ENCODE measurements at regions not wholly inside any gene's neighbourhood (a gene's known extent, or its start where the extent isn't known, plus 50 kb on each side); places are given as distances from the start of the nearest gene placed in this dataset.

DNA sequence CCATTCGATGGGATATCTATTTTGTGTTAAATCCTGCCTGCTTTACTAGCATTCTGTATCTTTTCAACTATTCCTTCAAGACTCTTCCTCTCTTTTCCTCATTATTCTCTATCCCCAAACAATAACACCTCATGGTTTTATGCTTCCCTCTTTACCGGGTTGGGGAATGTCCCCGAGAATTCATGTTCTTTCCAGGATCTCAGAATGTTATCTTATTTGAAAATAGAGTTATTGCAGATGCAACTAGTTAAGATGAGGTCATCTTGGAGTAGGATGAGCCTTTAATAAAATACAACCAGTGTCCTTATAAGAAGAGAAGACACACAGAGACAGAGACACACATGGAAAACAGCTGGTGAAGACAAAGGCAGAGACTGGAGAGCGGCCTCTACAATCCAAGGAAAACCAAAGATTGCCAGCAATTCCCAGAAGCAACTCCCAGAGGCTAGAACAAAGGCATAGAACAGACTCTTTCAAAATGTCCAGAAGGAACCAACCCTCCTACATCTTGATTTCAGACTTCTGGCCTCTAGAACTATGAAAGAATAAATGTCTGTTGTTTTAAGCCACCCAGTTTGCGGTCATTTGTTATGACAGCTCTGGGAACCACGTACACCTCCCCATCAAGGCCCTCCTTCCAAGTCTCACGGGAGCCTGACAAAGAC, 126.8 kb upstream of the TNFAIP3 start:
- TF ChIP-seq CTCF (IDR thresholded peaks at IDR 0.05) (no peak), POLR2A (IDR thresholded peaks at IDR 0.05) (no peak)

Measured in lower leg skin (tissue), 3 donors.